ENCODE measurements at regions not wholly inside any gene's neighbourhood (a gene's known extent, or its start where the extent isn't known, plus 50 kb on each side); places are given as distances from the start of the nearest gene placed in this dataset.

DNA sequence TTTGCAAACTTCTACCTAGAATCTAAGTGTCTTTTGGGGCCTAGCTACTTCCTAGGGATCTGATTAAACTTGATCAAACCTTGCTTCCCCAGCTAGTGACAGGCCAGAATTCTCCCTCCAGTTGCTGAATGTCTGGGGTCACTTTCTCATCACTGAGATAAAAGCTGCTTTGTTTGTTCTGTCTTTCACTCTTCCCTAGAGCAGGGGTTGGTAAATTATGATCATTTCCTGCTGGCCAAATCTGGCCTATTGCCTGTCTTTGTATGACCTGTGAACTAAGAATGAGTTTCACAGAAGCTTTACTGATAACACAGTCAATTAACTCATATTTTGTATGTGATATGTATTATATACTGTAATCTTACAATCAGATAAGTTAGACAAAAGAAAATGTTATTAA, 157.8 kb upstream of the AADAT start:
- Histone ChIP-seq H2BK5ac (ENCODE audit: low read depth, low read length) (no peak overlapping the region), H2BK120ac (replicated peaks; ENCODE audit: low read depth, low read length) (no peak overlapping the region), H3K27me3 (replicated peaks in 1 of 4; ENCODE audit: control insufficient read depth in 3 of 4, extremely low read depth in 1 of 4, insufficient read depth in 3 of 4, low read length in 3 of 4) (peaks cover 0 to 1% (median 0%) of the 10 kb centered on the region in 4 experiments; a peak in 1 of 7 replicates), H3K14ac (ENCODE audit: insufficient read length) (no peak overlapping the region), H3K56ac (replicated peaks; ENCODE audit: insufficient read length, low read depth, low read length) (no peak overlapping the region), H3K36me3 (ENCODE audit: control insufficient read depth in 2 of 4, insufficient read depth in 4 of 4, low read length in 3 of 4) (no peaks in the 10 kb centered on the region), H3K18ac (ENCODE audit: extremely low read depth, low read length) (no peak overlapping the region), H2AK5ac (ENCODE audit: low read depth, low read length) (no peak overlapping the region), H3K4me2 (ENCODE audit: insufficient read depth in 1 of 2, low read depth in 2 of 2, low read length in 2 of 2) (no peak overlapping the region), H4K20me1 (replicated peaks in 1 of 2; ENCODE audit: control insufficient read depth in 1 of 2, insufficient read depth in 2 of 2, low read length in 2 of 2) (no peaks in the 10 kb centered on the region), H4K91ac (replicated peaks; ENCODE audit: insufficient read length, low read length) (no peak overlapping the region), H3K4me3 (ENCODE audit: extremely low read depth in 1 of 4, insufficient read depth in 2 of 4, low read depth in 3 of 4, low read length in 4 of 4) (no peak overlapping the region), H4K5ac (ENCODE audit: insufficient read length, low read depth, low read length) (no peak overlapping the region), H3K23ac (ENCODE audit: insufficient read length) (no peak overlapping the region), H3K9ac (replicated peaks in 1 of 4; ENCODE audit: extremely low read depth in 1 of 4, low read depth in 3 of 4, low read length in 3 of 4) (no peak overlapping the region), H3K27ac (ENCODE audit: low read depth, low read length) (no peak overlapping the region), H3K4me1 (replicated peaks in 1 of 4; ENCODE audit: control insufficient read depth in 3 of 4, insufficient read depth in 4 of 4, low read length in 3 of 4) (peaks cover 0 to 4% (median 0%) of the 10 kb centered on the region in 4 experiments; a peak in 2 of 7 replicates), H3K4ac (replicated peaks; ENCODE audit: insufficient read length, low read depth, low read length) (no peak overlapping the region), H2AFZ (ENCODE audit: low read length) (no peak overlapping the region), H2BK15ac (ENCODE audit: low read length) (no peak overlapping the region), H3K9me3 (ENCODE audit: insufficient read depth in 2 of 2, low read depth in 1 of 2, low read length in 1 of 2) (no peaks in the 10 kb centered on the region), H3K23me2 (ENCODE audit: low read depth, low read length) (no peaks in the 10 kb centered on the region), H2BK20ac (ENCODE audit: low read length) (no peak overlapping the region), H2BK12ac (ENCODE audit: low read depth, low read length) (no peak overlapping the region), H3K79me1 (ENCODE audit: low read depth, low read length) (no peaks in the 10 kb centered on the region), H3K79me2 (ENCODE audit: control insufficient read depth in 1 of 2, insufficient read depth in 2 of 2, low read length in 2 of 2) (no peaks in the 10 kb centered on the region), H4K8ac (ENCODE audit: extremely low read depth, insufficient read depth, low read length) (no peak overlapping the region)
- DNase-seq (ENCODE audit: low read depth in 1 of 2, low spot score in 2 of 2) = no peak
- ChIA-PET CTCF (ENCODE audit: partially characterized antibody) (interaction anchor here (1.6 to 5.6 kb wide), 3 partner anchors 10 to 127 kb away, joined by 5 to 53 read pairs (median 15); no protein-coding TSS in a partner anchor), POLR2A (ENCODE audit: partially characterized antibody) (no interaction called here)
- no peak for FAIRE-seq
- TF ChIP-seq CEBPB (IDR thresholded peaks at IDR 0.05; ENCODE audit: low read depth, low read length) (no peak), MAFK (IDR thresholded peaks at IDR 0.05; ENCODE audit: low read depth, low read length) (no peak), FOSL1 (IDR thresholded peaks at IDR 0.05; ENCODE audit: insufficient read depth, low read depth, low read length) (no peak), CHD1 (IDR thresholded peaks at IDR 0.05; ENCODE audit: low read depth, low read length) (no peak), TAF7 (optimal IDR thresholded peaks at IDR 0.05; ENCODE audit: borderline replicate concordance, low read depth, low read length) (no peak), PHF8 (conservative IDR thresholded peaks at IDR 0.05; ENCODE audit: low read depth, low read length) (no peak), CTBP2 (IDR thresholded peaks at IDR 0.05; ENCODE audit: borderline replicate concordance, insufficient read depth, insufficient read length, low read length) (no peak), EGR1 (IDR thresholded peaks at IDR 0.05; ENCODE audit: borderline replicate concordance, low read depth, low read length) (no peak), POLR2A (IDR thresholded peaks at IDR 0.05; ENCODE audit: control extremely low read depth in 1 of 2, low read depth in 2 of 2, low read length in 2 of 2) (no peak), SUZ12 (IDR thresholded peaks at IDR 0.05; ENCODE audit: low read length) (no peak), BRCA1 (IDR thresholded peaks at IDR 0.05; ENCODE audit: low read depth, low read length) (no peak), ASH2L (IDR thresholded peaks at IDR 0.05; ENCODE audit: low read length) (no peak)
